A172 (cell line): ENCODE measurements at regions not wholly inside any gene's neighbourhood (a gene's known extent, or its start where the extent isn't known, plus 50 kb on each side); places are given as distances from the start of the nearest gene placed in this dataset.

Experiments
- DNase-seq: peaks from one replicate; pipeline ENCODE4 v3.0.0-alpha.2; 2015; ENCODE audit warnings: low spot score

GRCh38 chr18:55880617-55881016 lies 292.6 kb upstream of the TCF4 start:
- no peak for DNase-seq

GRCh38 chr18:55879331-55879730 lies 291.3 kb upstream of the TCF4 start:
- no peak for DNase-seq

GRCh38 chr18:55878224-55878623 lies 290.2 kb upstream of the TCF4 start:
- DNase-seq, result no peak

DNA sequence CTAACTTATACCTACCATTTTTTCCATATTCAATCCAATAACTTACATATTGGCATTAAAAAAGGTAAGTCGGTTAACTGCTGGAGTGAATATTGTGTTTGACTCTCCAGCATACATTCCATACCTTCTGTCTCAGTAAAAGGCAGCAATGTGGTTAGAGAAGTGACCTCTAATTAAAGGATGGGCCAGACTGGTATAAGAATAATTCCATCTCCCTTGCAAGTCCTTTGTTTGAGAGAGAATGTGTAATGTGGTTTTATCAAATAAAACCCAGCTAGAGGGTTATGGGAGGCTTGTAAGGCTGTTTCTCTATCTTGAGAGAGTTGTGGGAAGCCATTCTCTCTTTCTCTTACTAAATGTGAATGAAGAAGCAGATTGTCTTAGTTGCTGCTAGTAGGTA lies 289.3 kb upstream of the TCF4 start:
- no peak for DNase-seq

- DNase-seq, result no peak
Measured at GRCh38 chr18:55876254-55876653, 288.3 kb upstream of the TCF4 start.

DNA sequence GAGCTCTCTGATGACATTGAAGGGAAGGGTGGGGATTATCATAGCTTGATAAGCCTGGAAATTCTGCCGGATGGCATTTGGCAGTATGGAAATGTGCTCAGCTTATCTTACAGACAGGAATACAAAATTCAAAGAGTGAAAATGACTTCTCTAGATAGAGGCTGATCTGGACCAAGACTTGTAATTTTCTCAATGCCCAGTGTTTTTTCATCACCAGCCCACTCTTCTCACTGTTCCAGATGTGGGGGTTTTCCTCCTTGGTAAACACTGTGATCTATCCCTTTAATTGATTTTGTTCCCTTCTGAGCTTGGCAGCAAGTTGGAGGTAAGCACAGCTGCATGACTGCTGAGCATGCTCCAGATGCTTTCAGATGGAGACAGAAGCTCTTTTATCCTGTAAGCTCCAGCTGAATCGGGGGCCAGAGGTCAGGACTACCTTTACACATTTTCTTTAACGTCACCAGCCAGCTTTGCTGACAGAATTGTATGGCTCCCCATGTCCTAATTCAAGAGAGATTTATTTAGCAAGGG lies 287.4 kb upstream of the TCF4 start:
- DNase-seq, result no peak

GRCh38 chr18:55869556-55870501 lies 281.8 kb upstream of the TCF4 start:
- DNase-seq, result no peak

DNA sequence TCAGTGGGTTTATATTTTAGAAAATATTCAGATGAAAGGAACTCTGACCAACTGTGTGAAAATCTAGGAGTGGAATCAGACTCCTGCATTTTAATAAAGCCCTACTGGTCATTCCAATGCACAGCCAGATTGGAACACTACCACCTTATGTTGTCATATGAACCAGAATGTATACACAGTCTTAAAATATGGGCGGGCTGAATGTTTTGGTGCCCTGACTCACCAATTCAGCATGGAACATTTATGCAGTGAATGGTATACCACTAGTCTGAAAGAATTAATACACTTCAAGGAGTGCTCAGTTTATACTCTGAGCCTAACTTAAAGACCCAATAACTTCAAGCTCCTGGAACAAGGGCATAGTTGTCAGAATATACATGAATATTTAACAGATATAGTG lies 280.9 kb upstream of the TCF4 start:
- DNase-seq, result no peak

DNA sequence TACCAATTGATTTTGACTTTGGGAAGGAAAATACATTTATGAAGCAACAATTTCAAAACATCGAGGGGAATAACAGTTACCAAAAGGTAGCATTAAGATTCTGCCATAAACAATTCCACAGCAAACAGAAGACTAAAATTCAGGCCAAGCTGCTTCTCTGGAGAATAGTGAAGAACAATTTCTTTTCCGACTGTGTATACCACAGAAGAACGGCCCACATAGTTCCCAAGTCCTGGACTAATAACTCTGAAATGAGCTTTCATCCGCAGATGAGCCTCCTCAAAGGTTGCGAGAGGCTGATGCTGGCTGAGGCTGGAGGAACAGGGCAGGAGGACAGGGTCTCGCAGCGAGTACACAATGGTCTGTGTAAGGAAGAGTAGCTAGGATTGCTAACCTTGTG lies 278.9 kb upstream of the TCF4 start:
- DNase-seq, result no peak

DNA sequence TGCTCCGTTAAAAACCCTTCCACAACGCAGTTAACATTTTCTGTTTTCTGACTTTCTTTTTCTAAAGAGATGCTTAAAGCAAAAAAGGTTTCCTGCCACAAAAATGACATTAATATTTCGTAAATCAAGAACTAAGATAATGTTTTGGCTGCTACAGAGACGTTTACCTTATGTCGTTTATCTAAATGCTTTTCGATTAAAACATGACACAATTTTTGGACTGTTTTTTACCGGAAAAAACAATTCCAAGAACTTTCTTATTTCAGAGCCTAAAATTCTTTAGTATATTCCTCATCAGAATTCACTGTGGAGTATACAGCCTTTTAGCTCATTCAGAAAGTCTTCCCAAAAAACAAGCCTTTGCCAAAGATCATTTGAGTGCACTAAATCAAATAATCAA lies 278.0 kb upstream of the TCF4 start:
- no peak for DNase-seq

DNA sequence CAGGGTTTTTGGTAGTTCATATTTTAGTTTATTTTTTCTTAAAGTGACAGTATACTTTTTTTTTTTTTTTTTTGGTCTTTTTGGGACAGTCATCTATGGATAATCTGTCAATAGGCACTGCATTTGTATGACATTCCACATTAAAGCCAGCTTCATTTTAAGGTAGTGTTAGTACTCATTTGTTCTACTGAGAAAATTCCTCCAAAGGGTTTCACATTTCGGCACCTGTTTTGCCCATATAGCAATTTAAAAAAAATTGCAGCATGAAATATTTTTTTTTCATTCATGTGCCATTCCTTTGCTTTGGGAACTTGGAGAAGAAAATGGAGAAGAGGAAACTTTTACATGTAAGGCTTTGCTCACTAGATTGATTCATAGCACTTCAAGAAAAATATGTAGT lies 276.3 kb upstream of the TCF4 start:
- no peak for DNase-seq

DNA sequence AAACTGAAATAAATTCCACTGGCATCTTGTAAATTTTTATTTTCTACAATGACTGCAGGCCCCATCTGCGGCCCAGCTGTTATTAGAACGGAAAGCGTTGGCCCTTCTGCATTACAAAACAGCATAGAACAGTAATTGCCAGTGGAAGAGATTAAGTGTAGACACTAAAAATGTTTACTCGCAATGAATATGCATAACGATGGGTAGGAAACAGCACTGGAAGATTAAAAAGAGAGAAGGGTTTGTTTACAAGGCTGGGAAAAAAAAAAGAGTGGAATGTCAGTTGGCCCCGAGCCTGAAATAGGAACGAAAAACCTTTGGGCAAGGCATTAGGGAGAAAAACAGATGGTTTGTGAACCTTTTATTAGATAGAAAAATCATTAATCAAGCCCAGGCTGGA lies 275.9 kb upstream of the TCF4 start:
- DNase-seq, result no peak

DNA sequence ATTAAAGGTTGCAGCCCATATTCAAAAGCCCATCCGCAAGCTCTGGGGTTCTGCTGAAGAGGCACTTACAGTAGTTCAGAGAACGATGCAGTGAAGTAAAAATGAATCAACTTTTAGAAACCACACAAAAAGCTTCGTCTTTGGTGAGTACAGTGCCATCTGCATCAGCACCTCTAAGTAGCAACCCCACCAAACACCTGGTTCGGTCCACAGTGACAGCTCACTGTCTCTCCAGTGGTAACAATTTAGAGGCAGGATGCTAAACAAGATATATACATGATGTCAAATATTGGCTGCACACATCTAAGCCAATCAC lies 275.4 kb upstream of the TCF4 start:
- DNase-seq, result no peak

DNA sequence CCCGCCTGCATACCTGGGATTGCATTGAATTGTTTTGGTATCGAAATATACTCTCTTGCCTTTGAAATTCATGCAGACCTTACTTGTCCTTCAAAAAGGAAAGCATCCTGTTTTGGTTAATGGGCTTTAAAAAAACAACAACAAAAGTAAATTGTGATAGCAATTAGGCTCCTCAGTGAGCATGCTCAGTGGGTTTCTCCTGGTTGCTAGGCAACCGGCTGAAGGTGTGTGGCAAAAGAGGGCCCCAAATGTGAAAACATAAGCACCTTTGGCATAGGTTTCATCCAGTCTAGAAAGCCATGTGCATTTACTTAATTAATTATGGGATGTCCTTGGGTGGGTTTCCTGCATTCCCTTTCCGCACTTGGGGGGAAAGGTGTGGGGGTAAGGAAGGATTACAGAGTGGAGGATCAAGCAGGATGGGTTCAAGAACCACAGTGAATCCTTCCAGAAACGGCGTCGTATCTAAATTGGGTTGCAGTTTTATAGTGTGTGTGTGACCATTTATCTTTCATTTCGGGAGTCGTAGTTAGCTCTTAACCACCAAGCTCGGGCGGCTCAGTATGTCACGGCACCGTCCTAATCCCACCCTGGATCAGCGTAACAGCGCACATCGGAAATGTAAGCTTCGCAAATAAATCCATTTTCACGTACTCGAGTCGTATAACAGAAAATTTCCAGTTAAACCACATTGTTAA lies 274.9 kb upstream of the TCF4 start:
- DNase-seq, result no peak

DNA sequence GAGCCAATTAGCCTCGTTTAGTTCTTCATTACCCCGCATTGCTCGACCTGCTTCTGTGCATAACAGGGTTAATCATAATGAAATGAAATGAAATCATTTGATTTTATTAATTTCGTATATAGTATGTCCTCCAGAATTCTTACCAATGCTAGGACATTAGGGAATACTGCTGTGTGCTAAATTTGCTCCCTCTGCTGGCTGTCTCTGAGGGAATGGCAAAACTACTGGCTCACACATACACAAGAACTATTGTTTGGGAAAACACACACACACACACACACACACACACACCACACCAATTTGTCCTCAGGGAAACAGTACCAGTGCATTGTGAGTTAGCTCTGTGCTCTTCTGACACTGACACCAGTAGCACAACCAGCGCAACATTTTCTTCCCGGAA lies 273.3 kb upstream of the TCF4 start:
- DNase-seq, result no peak

DNA sequence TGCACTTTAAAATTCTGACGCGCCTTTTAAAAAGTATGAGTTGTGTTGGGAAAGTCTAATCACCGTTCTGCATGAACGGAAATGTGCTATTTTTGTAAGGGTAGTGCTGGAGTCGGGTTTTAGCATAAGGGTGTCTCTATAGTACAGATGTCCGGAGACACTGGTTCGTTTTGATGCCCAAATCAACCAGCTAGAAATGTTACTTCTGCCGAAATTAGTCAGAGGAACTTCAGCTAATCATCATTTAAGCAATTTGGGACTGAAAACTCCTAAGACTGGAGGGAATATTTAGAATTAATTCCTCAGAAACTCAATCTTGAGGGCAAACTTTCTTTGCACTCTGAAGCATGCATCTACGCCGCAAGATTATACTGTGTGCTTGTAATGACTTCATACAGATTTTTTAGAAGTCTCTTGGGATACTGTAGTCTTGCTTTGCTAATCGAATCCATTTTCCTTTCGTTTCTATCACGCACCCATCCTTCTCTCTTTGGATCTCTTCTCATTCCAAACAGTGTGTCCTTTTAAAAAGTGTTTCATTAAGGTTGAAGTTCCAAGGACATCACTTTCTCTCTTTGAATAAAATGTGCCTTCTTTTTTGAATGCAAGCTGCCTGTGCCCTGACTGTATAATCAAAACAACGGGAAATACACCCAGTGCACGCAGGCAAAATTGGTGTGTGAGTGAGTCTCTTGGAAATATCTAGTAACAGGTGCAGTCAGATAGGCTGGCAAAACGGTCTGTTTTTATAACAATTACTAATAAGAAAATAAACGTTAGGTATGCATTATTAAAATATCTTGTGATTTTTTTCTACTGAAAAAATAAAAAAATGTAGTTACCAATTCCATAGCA lies 270.9 kb upstream of the TCF4 start:
- DNase-seq, result no peak

DNA sequence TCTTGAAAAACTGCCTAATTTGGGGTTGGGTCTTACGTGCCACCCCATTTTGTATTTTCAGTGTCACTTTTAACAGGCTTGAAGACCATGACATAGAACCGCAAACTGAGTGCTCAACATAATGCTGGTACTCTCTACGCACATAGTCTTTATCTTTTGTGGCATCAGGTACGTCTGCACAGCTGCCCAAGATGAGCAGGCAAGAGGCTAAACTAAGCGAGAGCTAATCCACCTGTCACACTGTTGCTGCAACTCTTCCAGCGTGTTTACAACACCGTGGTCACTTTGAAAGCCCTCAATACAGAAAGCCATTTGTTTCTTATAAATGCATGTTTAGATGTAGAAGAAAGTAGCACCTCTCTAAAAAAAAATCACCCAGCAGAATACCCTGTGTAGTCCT lies 270.0 kb upstream of the TCF4 start:
- no peak for DNase-seq

- no peak for DNase-seq
Measured at GRCh38 chr18:55857409-55857808, 269.4 kb upstream of the TCF4 start.

DNA sequence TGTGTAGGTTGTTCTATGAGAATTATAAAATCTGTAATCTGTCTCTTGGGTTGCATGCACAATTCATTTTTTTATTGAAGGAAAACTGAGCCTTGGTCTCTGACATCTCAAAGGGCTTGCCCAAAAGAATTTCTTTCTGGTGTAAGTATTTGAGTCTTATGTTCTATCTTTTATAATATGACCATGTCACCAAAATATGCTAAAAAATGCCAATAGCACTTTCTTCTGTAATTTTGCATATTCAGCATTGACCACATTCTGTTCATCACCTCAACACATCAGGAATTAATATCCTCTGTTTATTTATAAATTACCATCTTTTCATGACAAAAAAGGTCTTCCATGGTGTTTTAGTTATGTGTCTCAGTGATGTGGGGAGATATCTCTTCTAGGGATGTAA lies 268.7 kb upstream of the TCF4 start:
- DNase-seq, result no peak

- DNase-seq, result peak; percentile 87
Measured at GRCh38 chr18:55856229-55856628, 268.2 kb upstream of the TCF4 start.

DNA sequence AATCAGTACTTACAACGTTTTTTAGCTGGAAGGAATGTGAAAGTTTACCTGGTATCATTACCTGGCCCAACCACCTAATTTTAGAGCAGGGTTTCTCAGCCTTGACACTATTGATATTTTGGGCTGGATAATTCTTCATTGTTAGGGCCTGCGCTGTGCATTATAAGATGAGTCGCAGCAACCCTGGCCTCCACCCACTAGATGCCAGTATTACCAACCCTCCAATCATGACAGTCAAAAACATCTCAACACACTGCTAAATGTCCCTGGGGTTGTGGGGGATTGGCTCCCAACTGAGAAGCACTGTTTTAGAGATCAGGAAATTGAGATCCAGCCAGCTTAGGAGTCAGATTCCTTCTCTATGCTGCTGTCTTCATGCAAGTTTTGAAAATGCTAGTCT lies 265.3 kb upstream of the TCF4 start:
- DNase-seq, result no peak

- DNase-seq, result no peak
Measured at GRCh38 chr18:55850904-55851303, 262.9 kb upstream of the TCF4 start.
